Memory B cell (primary cell): ENCODE measurements at regions not wholly inside any gene's neighbourhood (a gene's known extent, or its start where the extent isn't known, plus 50 kb on each side); places are given as distances from the start of the nearest gene placed in this dataset.

ENCODE experiments used
- ATAC-seq: fragments of 150-1000 bp; cut with Tn5 transposase; 2 replicates; pipeline ENCODE4 v1.10.0; 2021; ENCODE audit warnings: low read depth, mild to moderate bottlenecking, moderate library complexity
- DNase-seq, 2 donors: peaks; one replicate each; pipeline ENCODE4 v3.0.0; 2022; ENCODE audit warnings: low spot score in 2 of 2
- H3K27ac Mint-ChIP-seq: one replicate; pipeline ENCODE4 v1.8.0; 2022; ENCODE audit warnings: mild to moderate bottlenecking, moderate library complexity, mixed read lengths
- H3K27me3 Mint-ChIP-seq: one replicate; pipeline ENCODE4 v1.8.0; 2022; ENCODE audit warnings: mixed read lengths
- H3K36me3 Mint-ChIP-seq: one replicate; pipeline ENCODE4 v1.8.0; 2022; ENCODE audit warnings: mild to moderate bottlenecking, mixed read lengths
- H3K4me1 Mint-ChIP-seq: one replicate; pipeline ENCODE4 v1.8.0; 2022; ENCODE audit warnings: mixed read lengths
- H3K4me3 Mint-ChIP-seq: one replicate; pipeline ENCODE4 v1.8.0; 2022; ENCODE audit warnings: mild to moderate bottlenecking, moderate library complexity, mixed read lengths
- H3K9me3 Mint-ChIP-seq: one replicate; pipeline ENCODE4 v1.8.0; 2022; ENCODE audit warnings: mixed read lengths

DNA sequence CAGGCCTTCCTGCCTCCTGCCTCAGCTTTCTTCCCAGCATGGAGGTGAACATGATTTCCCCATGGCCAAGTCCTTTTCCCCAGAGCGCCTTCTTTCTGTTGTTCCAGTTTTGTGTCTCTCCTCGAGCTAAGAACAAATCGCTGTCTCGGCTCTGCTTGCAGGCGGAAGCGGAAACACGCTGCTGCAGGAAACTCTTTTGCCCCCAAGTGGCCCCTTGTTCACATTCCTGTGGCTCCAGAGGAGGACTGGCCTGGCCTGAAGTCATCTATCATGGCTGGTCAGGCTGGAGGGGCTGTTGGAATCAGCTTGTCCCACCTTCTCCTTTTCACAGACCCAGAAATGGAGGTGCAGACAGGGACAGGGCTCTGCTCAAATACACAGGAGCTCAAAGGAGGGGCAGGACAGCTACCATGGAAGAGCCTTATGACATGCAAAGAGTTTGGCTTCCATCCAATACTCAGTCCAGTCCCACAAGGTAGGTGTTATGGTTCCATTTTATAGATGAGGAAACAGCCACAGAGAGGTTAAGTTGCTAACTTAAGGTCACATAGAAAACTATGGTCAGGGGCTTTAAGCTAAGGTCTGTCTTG, 182.2 kb upstream of the SYT13 start:
- Mint-ChIP-seq H3K27me3 (peaks cover 6% of the 10 kb centered on the region), H3K27ac (no peak overlapping the region), H3K9me3 (no peaks in the 10 kb centered on the region), H3K4me1 (no peaks in the 10 kb centered on the region), H3K36me3 (peaks cover 2% of the 10 kb centered on the region), H3K4me3 (no peak overlapping the region)
- DNase-seq (no peak), ATAC-seq (no peak)

DNA sequence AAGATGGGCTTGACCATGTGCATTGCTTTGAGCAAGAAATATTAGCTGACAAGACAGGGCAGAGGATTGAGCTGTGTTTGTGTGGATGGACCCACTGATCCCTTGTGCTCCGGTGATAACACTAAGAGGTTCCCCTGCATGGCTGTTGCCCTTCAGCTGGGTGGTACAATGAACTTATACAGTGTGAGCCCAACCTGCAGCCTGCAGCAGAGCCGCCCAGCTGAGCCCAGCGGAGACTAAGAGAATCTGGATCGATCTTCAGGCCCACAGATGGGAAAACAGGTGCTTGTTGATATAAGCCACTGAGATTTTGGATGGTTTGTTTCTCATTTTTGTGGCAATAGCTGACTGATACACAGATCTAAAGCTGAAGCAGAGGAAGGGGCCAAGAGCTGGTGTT, 177.4 kb upstream of the SYT13 start:
- no peaks in the 10 kb centered on the region for H3K4me1 Mint-ChIP-seq
- no peak overlapping the region for H3K27ac Mint-ChIP-seq
- no peak for DNase-seq
- H3K9me3 Mint-ChIP-seq, result no peaks in the 10 kb centered on the region
- H3K4me3 Mint-ChIP-seq, result no peak overlapping the region
- no peaks in the 10 kb centered on the region for H3K36me3 Mint-ChIP-seq
- peaks cover 3% of the 10 kb centered on the region for H3K27me3 Mint-ChIP-seq
- no peak for ATAC-seq

DNA sequence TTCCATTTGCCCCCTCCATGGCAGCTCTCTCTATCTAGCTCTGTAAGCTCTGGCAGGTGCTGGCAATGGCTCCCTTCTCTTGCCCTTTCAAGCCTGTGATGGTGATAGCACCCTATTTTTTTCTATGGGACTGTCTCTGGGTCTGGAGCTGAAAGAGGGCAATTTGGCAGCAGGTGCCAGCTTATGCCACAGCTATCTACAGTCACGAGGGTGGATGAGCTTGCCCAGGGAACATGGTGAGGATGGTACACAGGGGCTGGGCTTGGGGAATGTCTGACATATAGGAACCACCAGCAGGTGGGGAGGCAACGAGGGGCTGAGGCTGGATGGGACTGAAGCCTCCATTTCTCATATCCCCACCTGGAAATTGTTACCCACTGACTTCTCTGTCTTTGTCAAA, 175.4 kb upstream of the SYT13 start:
- no peaks in the 10 kb centered on the region for H3K9me3 Mint-ChIP-seq
- H3K4me1 Mint-ChIP-seq, result no peaks in the 10 kb centered on the region
- H3K4me3 Mint-ChIP-seq, result no peak overlapping the region

DNA sequence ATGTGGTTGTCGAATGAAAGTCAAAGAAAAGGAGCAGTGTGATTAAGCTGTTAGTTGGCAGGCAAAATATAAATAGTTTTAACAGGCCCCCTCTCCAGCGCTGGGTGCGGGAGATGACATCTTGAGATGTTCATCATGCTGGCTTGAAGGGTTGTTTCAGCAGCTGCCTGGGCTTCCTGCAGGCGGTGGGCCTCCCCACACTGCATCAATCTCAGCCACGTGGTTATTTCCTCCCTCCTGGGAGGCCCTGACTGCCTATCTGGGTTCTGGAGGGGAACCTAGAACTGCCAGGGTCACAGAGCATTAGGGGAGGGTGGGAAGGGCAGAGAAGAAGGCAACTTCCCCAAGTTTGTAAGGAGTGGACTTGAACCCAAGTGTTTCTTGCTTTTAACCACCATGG, 173.3 kb upstream of the SYT13 start:
- no peak for ATAC-seq
- peaks cover 18% of the 10 kb centered on the region for H3K27me3 Mint-ChIP-seq
- no peaks in the 10 kb centered on the region for H3K4me1 Mint-ChIP-seq
- no peak overlapping the region for H3K27ac Mint-ChIP-seq
- peaks cover 3% of the 10 kb centered on the region for H3K9me3 Mint-ChIP-seq
- DNase-seq, result no peak
- H3K36me3 Mint-ChIP-seq, result no peaks in the 10 kb centered on the region
- H3K4me3 Mint-ChIP-seq, result no peak overlapping the region

More for the DNA sequence above, 175.4 kb upstream of the SYT13 start:
- ATAC-seq, result no peak
- Mint-ChIP-seq H3K27me3 (peaks cover 11% of the 10 kb centered on the region), H3K36me3 (no peaks in the 10 kb centered on the region), H3K27ac (no peak overlapping the region)
- DNase-seq, result no peak

DNA sequence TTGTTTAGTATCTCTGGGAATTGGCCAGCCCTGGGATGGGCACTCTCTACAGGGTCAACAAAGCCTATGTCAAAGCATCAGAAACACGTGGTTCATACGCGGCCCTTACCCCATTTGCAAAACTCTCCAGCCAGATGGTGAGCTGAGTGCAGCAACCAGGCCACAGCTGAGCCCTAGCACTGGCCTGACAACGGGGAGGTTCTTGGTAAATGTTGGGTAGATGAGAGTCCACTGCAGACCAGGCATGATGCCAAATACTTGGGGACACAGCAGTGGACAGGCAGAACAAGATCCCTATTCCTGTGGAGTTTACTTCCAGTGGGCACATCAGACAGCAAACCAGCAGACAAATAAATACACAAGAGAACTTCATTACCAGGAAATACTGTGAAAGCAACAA, 172.1 kb upstream of the SYT13 start:
- no peaks in the 10 kb centered on the region for H3K36me3 Mint-ChIP-seq
- no peaks in the 10 kb centered on the region for H3K4me1 Mint-ChIP-seq
- H3K27ac Mint-ChIP-seq, result no peak overlapping the region
- ATAC-seq, result no peak
- peaks cover 18% of the 10 kb centered on the region for H3K27me3 Mint-ChIP-seq
- H3K4me3 Mint-ChIP-seq, result no peak overlapping the region
- DNase-seq, result no peak
- H3K9me3 Mint-ChIP-seq, result peaks cover 3% of the 10 kb centered on the region

DNA sequence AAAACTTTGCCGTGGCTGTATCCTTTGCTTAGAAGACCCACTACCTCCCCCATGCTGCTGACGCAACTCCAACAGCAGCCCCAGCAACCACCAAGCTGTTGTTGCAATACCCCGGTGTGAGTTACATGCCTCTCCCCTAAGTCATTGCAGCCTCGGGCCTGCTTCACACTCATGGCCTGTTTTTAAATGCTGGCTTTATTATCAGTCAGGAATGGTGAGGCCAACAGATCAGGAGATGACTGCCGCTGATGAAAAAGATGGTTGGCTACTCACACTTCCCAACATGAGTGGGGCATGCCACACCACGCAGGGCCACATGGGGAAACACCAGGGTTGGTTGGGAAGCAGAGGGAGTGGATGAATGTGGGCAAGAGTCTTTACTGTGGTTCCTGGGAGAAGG, 171.5 kb upstream of the SYT13 start:
- Mint-ChIP-seq H3K36me3 (no peaks in the 10 kb centered on the region), H3K9me3 (peaks cover 3% of the 10 kb centered on the region), H3K27ac (no peak overlapping the region), H3K4me1 (no peaks in the 10 kb centered on the region), H3K27me3 (peaks cover 18% of the 10 kb centered on the region), H3K4me3 (no peak overlapping the region)
- DNase-seq (no peak), ATAC-seq (no peak)

DNA sequence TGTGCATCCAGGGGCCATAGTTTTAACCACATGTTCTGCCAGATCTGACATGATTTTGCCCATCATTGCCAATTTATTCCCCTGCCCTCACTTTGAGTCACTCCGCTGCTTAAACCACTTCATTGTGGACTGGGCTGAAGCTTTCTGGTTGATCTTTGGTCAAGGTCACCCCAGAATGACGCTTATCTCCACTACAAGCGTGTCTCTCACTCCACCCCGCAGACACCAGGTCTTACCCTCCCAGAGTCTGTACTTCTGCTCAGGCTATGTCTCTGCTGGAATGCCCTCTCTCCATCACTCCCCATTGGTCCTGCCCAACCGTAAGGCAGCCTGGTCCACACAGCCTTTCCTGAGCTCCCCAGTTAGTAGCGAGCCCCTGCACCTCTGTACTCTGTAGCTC, 170.5 kb upstream of the SYT13 start:
- no peaks in the 10 kb centered on the region for H3K4me1 Mint-ChIP-seq
- peaks cover 3% of the 10 kb centered on the region for H3K9me3 Mint-ChIP-seq
- H3K36me3 Mint-ChIP-seq, result no peaks in the 10 kb centered on the region
- peaks cover 18% of the 10 kb centered on the region for H3K27me3 Mint-ChIP-seq
- H3K4me3 Mint-ChIP-seq, result no peak overlapping the region
- no peak for DNase-seq
- ATAC-seq, result no peak
- no peak overlapping the region for H3K27ac Mint-ChIP-seq

DNA sequence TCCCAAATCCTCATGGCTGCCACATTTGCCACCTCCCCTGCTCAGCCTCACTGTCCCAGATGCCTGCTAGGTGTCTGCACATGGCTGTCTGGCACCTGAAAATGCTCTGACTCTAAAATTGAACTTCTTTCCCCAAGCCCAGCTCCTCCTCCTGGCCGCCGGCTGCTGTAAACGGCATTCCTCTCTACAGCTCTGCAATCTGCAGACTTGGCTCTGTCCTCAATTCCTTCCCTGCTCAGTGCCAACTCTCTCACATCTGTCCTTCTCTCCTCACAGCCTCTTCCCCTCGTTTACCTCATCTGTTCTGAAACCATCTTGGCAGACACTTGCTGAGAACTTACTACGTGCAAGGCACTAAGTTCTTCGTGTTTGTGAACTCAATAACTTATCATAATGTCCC, 169.4 kb upstream of the SYT13 start:
- H3K27ac Mint-ChIP-seq, result no peak overlapping the region
- DNase-seq (no peak), ATAC-seq (no peak)
- H3K4me3 Mint-ChIP-seq, result no peak overlapping the region
- peaks cover 15% of the 10 kb centered on the region for H3K27me3 Mint-ChIP-seq
- H3K36me3 Mint-ChIP-seq, result no peaks in the 10 kb centered on the region
- peaks cover 3% of the 10 kb centered on the region for H3K9me3 Mint-ChIP-seq
- H3K4me1 Mint-ChIP-seq, result no peaks in the 10 kb centered on the region

DNA sequence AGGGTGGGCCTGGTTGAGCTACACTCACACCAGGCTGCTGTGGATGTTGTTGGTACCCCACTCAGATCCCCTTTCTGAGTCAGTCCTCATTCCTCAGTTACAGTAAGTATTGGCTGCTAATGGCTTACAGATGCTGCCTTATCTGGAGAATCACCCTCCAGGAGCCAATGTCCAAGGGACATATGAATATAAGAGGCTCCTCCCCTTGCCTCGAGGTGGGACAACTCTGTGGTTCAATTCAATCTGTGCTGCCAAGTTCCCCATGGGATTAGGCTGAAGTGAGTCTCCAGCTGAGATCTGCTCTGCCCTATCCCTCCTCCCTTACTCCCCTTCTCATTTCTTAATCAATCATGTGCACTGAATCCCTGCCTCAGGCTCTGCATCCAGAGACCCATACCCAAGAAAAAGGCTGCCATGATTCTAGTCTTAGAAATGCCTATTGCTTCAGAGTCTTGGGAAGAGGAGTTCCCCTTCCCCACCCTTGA, 168.8 kb upstream of the SYT13 start:
- H3K36me3 Mint-ChIP-seq, result no peaks in the 10 kb centered on the region
- DNase-seq (no peak), ATAC-seq (no peak)
- H3K4me1 Mint-ChIP-seq, result no peaks in the 10 kb centered on the region
- H3K4me3 Mint-ChIP-seq, result no peak overlapping the region
- peaks cover 15% of the 10 kb centered on the region for H3K27me3 Mint-ChIP-seq
- H3K27ac Mint-ChIP-seq, result no peak overlapping the region
- H3K9me3 Mint-ChIP-seq, result peaks cover 3% of the 10 kb centered on the region

DNA sequence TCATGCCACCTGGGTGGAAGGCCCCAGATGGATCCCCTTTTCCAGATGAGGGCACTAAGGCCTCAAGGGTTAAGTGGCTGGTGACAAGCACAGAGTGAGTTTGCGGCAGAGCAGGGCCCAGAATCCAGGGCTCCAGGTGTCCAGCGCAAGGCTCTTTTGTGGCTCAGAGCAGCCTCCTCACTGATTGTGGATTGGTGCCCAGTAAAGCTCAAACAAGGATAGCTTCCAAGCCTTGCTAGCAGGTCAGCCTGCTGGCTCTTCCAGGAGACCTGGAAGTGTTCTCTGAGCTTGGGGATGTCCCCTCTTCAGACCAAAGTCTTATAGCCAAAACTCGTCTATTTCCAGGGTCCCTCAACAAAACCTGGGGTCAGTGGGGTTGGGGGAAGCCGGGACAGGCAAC, 167.6 kb upstream of the SYT13 start:
- Mint-ChIP-seq H3K27ac (no peak overlapping the region), H3K27me3 (peaks cover 16% of the 10 kb centered on the region), H3K36me3 (no peaks in the 10 kb centered on the region), H3K4me1 (no peaks in the 10 kb centered on the region), H3K9me3 (peaks cover 3% of the 10 kb centered on the region), H3K4me3 (no peak overlapping the region)
- ATAC-seq, result no peak
- no peak for DNase-seq

DNA sequence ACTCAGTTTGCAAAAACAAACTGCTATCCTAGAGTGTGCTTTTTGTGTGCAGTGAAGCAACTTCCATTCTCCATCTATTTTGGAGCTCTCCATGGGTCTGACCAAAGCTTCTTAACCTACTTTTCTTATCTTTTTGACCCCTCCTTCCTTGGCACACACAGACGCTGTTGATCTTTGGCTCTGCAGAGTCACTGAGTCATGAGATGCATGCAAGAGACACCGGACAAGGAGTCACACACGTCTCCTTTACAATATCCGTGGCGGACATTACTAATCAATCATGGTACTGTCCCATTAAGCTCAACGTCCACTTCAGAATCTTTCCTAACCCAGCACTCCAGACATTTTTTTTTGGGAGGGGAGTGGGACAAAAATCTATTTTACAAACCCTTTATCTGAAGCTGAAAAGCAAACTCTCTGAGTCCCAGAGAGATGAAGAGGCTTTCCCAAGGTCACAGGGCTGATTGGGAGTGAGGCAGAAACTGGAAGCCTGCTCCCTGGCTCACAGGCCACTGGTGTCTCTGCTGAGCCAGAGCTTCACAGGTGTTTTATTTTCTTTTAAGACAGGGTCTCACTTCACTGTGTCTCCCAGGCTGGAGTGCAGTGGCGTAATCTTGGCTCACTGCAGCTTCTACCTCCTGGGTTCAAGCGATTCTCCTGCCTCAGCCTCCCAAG, 165.8 kb upstream of the SYT13 start:
- Mint-ChIP-seq H3K4me1 (no peaks in the 10 kb centered on the region), H3K27me3 (peaks cover 11% of the 10 kb centered on the region), H3K4me3 (no peak overlapping the region), H3K9me3 (peaks cover 3% of the 10 kb centered on the region), H3K27ac (no peak overlapping the region), H3K36me3 (no peaks in the 10 kb centered on the region)
- ATAC-seq, result no peak
- no peak for DNase-seq

DNA sequence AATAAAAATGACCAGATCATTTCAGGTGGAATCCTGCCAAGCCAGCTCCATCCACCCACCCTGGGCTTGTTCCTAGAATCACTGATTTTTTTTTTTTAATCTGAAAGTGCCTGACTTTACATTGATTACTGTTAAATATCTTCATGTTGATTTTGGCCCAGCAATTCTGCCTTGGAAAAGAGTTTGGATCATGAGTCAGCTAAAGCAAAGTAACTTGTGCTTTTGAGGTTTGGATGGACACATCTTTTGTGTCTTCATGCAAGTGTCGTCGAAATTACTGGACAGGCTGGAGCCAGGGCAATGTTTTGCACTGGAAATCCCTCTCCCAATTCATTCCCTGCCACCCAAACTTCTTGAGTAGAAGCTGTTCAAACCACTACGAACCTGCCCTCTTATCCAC, 164.0 kb upstream of the SYT13 start:
- no peak overlapping the region for H3K4me3 Mint-ChIP-seq
- no peaks in the 10 kb centered on the region for H3K4me1 Mint-ChIP-seq
- H3K36me3 Mint-ChIP-seq, result no peaks in the 10 kb centered on the region
- H3K9me3 Mint-ChIP-seq, result no peaks in the 10 kb centered on the region
- ATAC-seq (no peak), DNase-seq (no peak)
- H3K27ac Mint-ChIP-seq, result no peak overlapping the region
- H3K27me3 Mint-ChIP-seq, result peaks cover 5% of the 10 kb centered on the region

DNA sequence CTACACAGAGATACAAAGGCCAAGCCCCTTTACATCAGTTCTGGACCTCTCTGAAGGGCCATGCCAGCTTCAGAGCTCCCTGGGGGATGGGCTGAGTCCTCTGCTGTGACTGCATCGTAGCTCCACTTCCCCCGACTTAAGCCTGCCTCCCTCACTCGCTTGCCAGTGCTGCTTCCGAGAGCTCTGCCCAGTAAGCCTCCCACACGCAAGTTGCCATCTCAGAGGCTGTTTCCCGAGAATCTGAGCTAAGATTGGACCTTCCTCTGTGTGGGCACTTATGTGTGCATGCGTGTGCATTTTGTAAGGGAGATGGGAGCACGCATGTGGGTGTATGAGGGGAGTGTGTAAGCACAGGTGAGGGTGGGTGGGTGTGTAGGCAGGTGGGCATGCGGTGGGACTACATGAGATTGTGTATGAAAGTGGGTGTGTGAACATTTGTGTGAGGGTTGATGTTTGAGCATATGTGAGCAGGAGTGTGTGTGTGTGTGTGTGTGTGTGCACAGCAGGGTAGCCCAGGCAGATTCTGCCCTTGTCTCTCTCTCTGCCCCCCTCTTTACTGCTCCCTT, 163.0 kb upstream of the SYT13 start:
- Mint-ChIP-seq H3K27ac (no peak overlapping the region), H3K4me3 (no peak overlapping the region), H3K4me1 (no peaks in the 10 kb centered on the region), H3K36me3 (no peaks in the 10 kb centered on the region), H3K27me3 (peaks cover 5% of the 10 kb centered on the region), H3K9me3 (no peaks in the 10 kb centered on the region)
- no peak for ATAC-seq
- DNase-seq, result no peak

DNA sequence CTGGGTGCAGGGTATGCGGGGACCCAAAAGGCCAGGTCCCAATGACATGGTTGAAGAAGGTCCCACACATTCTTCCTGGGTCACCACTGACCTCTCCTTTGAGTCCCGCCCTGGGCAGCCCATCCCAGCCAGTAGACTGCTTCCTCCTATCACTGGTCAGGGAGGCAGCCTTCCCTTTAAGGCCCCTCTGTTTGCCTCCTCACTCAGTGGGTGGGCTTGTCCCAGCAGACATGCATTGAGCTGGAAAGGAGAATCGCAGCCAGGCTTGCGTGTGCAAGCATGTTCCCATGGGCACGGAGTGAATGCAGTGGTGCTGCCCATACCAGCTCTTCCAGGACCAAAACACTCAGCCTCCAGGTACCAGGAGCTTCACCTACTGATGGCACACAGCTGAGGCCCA, 162.4 kb upstream of the SYT13 start:
- H3K27me3 Mint-ChIP-seq, result peaks cover 5% of the 10 kb centered on the region

DNA sequence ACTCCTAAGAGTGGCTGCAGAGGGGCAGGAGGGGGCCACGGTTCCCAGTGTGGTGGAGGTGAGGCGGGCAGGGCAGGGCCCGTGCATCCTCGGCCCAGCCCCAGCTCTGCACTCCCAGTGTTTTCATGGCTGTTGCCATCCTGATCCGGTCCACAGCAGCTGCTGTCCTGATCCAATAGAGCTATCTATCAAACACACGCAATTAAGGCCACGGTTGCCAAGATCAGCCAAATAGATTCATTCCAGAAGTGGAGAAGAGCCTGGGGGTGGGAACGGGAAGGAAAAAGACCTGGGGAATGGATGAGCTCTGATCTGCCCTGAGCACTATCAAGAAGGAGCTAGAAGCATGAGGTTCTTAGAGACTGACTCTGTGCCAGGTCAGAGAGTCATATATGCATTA, 160.9 kb upstream of the SYT13 start:
- H3K9me3 Mint-ChIP-seq, result no peaks in the 10 kb centered on the region
- no peak overlapping the region for H3K4me3 Mint-ChIP-seq
- no peak for ATAC-seq

More for the DNA sequence above, 162.4 kb upstream of the SYT13 start:
- ATAC-seq (no peak), DNase-seq (no peak)
- H3K4me3 Mint-ChIP-seq, result no peak overlapping the region
- H3K9me3 Mint-ChIP-seq, result no peaks in the 10 kb centered on the region
- H3K4me1 Mint-ChIP-seq, result no peaks in the 10 kb centered on the region
- no peak overlapping the region for H3K27ac Mint-ChIP-seq
- no peaks in the 10 kb centered on the region for H3K36me3 Mint-ChIP-seq

More for the DNA sequence above, 160.9 kb upstream of the SYT13 start:
- peaks cover 9% of the 10 kb centered on the region for H3K27me3 Mint-ChIP-seq
- DNase-seq, result no peak
- no peaks in the 10 kb centered on the region for H3K4me1 Mint-ChIP-seq
- H3K27ac Mint-ChIP-seq, result no peak overlapping the region
- H3K36me3 Mint-ChIP-seq, result no peaks in the 10 kb centered on the region
